PC-3 (cell line): ENCODE measurements at regions not wholly inside any gene's neighbourhood (a gene's known extent, or its start where the extent isn't known, plus 50 kb on each side); places are given as distances from the start of the nearest gene placed in this dataset.

ENCODE experiments used
- ATAC-seq: fragments of 200-7000 bp; cut with Tn5 transposase; 2 replicates; pipeline ENCODE4 v1.9.1; 2020; ENCODE audit warnings: mild to moderate bottlenecking, moderate library complexity
- BruUV-seq: library from RNA; stranded (reverse); fragments of 400-500 nt; replicated peaks from 2 replicates; lab custom pipeline; 2021; lab: Mats Ljungman, UMichigan
- CTCF ChIA-PET: fragments of 300-600 bp; sonication (Branson Sonifier 250); formaldehyde crosslinking; loops from one replicate; lab custom pipeline; 2022; ENCODE audit warnings: antibody characterized with exemption; lab: Charles Lee
- POLR2A ChIA-PET: fragments of 300-600 bp; sonication (Branson Sonifier 250); formaldehyde crosslinking; loops from one replicate; lab custom pipeline; 2022; ENCODE audit warnings: antibody characterized with exemption; ENCODE audit not compliant: unreplicated experiment; lab: Charles Lee
- DNase-seq: peaks from one replicate; pipeline ENCODE4 v3.0.0-alpha.2; 2015
- H2AFZ ChIP-seq: fragments of 300-600 bp; sonication (generic); 2 replicates; pipeline ENCODE4 v1.6.0; 2016; ENCODE audit warnings: antibody characterized with exemption, low read length
- H3F3A ChIP-seq: fragments of 300-600 bp; sonication (generic); one replicate; pipeline ENCODE4 v1.6.0; 2017; ENCODE audit warnings: antibody characterized with exemption, low read length, control low read depth, mild to moderate bottlenecking; ENCODE audit not compliant: unreplicated experiment
- H3K27ac ChIP-seq: fragments of 300-600 bp; sonication (generic); 2 replicates; pipeline ENCODE4 v1.5.1; 2016; ENCODE audit warnings: mild to moderate bottlenecking, low read length
- H3K27me3 ChIP-seq: fragments of 300-600 bp; sonication (generic); 2 replicates; pipeline ENCODE4 v1.6.1; 2016; ENCODE audit warnings: low read length, mixed read lengths
- H3K36me3 ChIP-seq: fragments of 300-600 bp; sonication (generic); 2 replicates; pipeline ENCODE4 v1.6.1; 2016; ENCODE audit warnings: low read depth, mixed run types, low read length, mixed read lengths
- H3K4me1 ChIP-seq: fragments of 300-600 bp; sonication (generic); 2 replicates; pipeline ENCODE4 v1.5.1; 2016; ENCODE audit warnings: low read length; ENCODE audit not compliant: insufficient read depth
- H3K4me2 ChIP-seq: fragments of 300-600 bp; sonication (generic); 2 replicates; pipeline ENCODE4 v1.6.0; 2016; ENCODE audit warnings: low read length
- H3K4me3 ChIP-seq: fragments of 300-600 bp; sonication (generic); 2 replicates; pipeline ENCODE4 v1.5.1; 2016; ENCODE audit warnings: mild to moderate bottlenecking, low read length, mixed read lengths
- H3K79me2 ChIP-seq: fragments of 300-600 bp; sonication (generic); 2 replicates; pipeline ENCODE4 v1.6.1; 2017; ENCODE audit warnings: low read length, mixed read lengths
- H3K9ac ChIP-seq: fragments of 300-600 bp; sonication (generic); 2 replicates; pipeline ENCODE4 v1.6.0; 2016; ENCODE audit warnings: mild to moderate bottlenecking, low read length
- H3K9me2 ChIP-seq: fragments of 300-600 bp; sonication (generic); replicated peaks from 2 replicates; pipeline ENCODE4 v1.6.1; 2016; ENCODE audit warnings: mixed run types, low read length, mixed read lengths
- H3K9me3 ChIP-seq: fragments of 300-600 bp; sonication (generic); 2 replicates; pipeline ENCODE4 v1.6.1; 2016; ENCODE audit warnings: low read length, mixed read lengths
- H4K20me1 ChIP-seq: fragments of 300-600 bp; sonication (generic); 2 replicates; pipeline ENCODE4 v1.6.1; 2016; ENCODE audit warnings: low read length, mixed read lengths
- CTCF ChIP-seq: fragments of 300-600 bp; sonication (generic); conservative IDR thresholded peaks from 2 replicates; pipeline ENCODE4 v1.5.1; 2017; ENCODE audit warnings: antibody characterized with exemption, low read depth, mild to moderate bottlenecking, low read length
- EZH2 ChIP-seq: fragments of 300-600 bp; sonication (generic); IDR thresholded peaks from one replicate; pipeline ENCODE4 v1.6.1; 2017; ENCODE audit warnings: antibody characterized with exemption, mild to moderate bottlenecking, low read length; ENCODE audit not compliant: unreplicated experiment
- EZH2phosphoT487 ChIP-seq: fragments of 300-600 bp; sonication (generic); IDR thresholded peaks from 2 replicates; pipeline ENCODE4 v1.6.1; 2018; ENCODE audit warnings: mild to moderate bottlenecking, antibody characterized with exemption, low read length, borderline replicate concordance
- intact Hi-C: fragments of 100-400 bp; cut with micrococcal nuclease; formaldehyde crosslinking; loops from 2 replicates; pipeline ENCODE4 v1.9.0; 2023

- ATAC-seq = no peak
- intact Hi-C loops = no loop called here
- BruUV-seq = no TSS peak
Observed at GRCh38 chr14:83096092-83096491, 1562.4 kb upstream of the SEL1L start.

GRCh38 chr14:83101846-83102245 is 1568.2 kb upstream of the SEL1L start:
- no peaks in the 10 kb centered on the region for H3K9me2 ChIP-seq
- H3K27me3 ChIP-seq = no peaks in the 10 kb centered on the region
- H3K4me3 ChIP-seq = no peak overlapping the region
- ChIA-PET CTCF (no interaction called here), POLR2A (no interaction called here)
- ATAC-seq (no peak), DNase-seq (no peak)
- intact Hi-C loops = no loop called here
- H3K36me3 ChIP-seq = no peaks in the 10 kb centered on the region
- H3K79me2 ChIP-seq = no peaks in the 10 kb centered on the region
- H3K4me2 ChIP-seq = no peak overlapping the region
- 0 out of 2 replicates have a peak, but pooled peaks cover 6% of the 10 kb centered on the region for H3K9me3 ChIP-seq
- no peaks in the 10 kb centered on the region for H4K20me1 ChIP-seq
- H3K9ac ChIP-seq = no peak overlapping the region
- no peaks in the 10 kb centered on the region for H3K4me1 ChIP-seq
- no peaks in the 10 kb centered on the region for H3F3A ChIP-seq
- no TSS peak for BruUV-seq
- no peak for TF ChIP-seq EZH2phosphoT487
- no peak for TF ChIP-seq EZH2
- TF ChIP-seq CTCF = no peak
- H2AFZ ChIP-seq = no peak overlapping the region
- H3K27ac ChIP-seq = no peak overlapping the region

More at GRCh38 chr14:83096092-83096491, 1562.4 kb upstream of the SEL1L start:
- no peak overlapping the region for H2AFZ ChIP-seq
- H3K27me3 ChIP-seq = no peaks in the 10 kb centered on the region
- no peaks in the 10 kb centered on the region for H3K4me1 ChIP-seq
- no peaks in the 10 kb centered on the region for H4K20me1 ChIP-seq
- H3K4me3 ChIP-seq = no peak overlapping the region
- H3K9me2 ChIP-seq = no peaks in the 10 kb centered on the region
- no peak for DNase-seq
- POLR2A ChIA-PET = no interaction called here
- CTCF ChIA-PET = no interaction called here
- no peak overlapping the region for H3K27ac ChIP-seq
- H3K4me2 ChIP-seq = no peak overlapping the region
- no peak for TF ChIP-seq EZH2
- no peak for TF ChIP-seq EZH2phosphoT487
- no peak for TF ChIP-seq CTCF
- no peaks in the 10 kb centered on the region for H3F3A ChIP-seq
- H3K79me2 ChIP-seq = no peaks in the 10 kb centered on the region
- H3K9ac ChIP-seq = no peak overlapping the region
- H3K36me3 ChIP-seq = no peaks in the 10 kb centered on the region
- H3K9me3 ChIP-seq = 0 out of 2 replicates have a peak, but pooled peaks cover 6% of the 10 kb centered on the region

GRCh38 chr14:83118029-83118428 is 1584.4 kb upstream of the SEL1L start:
- H3K36me3 ChIP-seq = no peaks in the 10 kb centered on the region
- POLR2A ChIA-PET = no interaction called here
- H3F3A ChIP-seq = no peaks in the 10 kb centered on the region
- no peak overlapping the region for H3K9ac ChIP-seq
- 0 out of 2 replicates have a peak, but pooled peaks cover 2% of the 10 kb centered on the region for H3K9me3 ChIP-seq
- no peak overlapping the region for H3K4me2 ChIP-seq
- H2AFZ ChIP-seq = no peak overlapping the region
- H3K27ac ChIP-seq = no peak overlapping the region
- no peak overlapping the region for H3K4me3 ChIP-seq
- H3K79me2 ChIP-seq = no peaks in the 10 kb centered on the region
- intact Hi-C loops = no loop called here
- DNase-seq (no peak), ATAC-seq (no peak)
- no peaks in the 10 kb centered on the region for H3K4me1 ChIP-seq
- no peaks in the 10 kb centered on the region for H3K9me2 ChIP-seq
- TF ChIP-seq EZH2 = no peak
- no peak for TF ChIP-seq EZH2phosphoT487
- TF ChIP-seq CTCF = no peak
- BruUV-seq = no TSS peak
- H3K27me3 ChIP-seq = no peaks in the 10 kb centered on the region
- CTCF ChIA-PET = no interaction called here
- H4K20me1 ChIP-seq = no peaks in the 10 kb centered on the region
